ENCODE measurements at regions not wholly inside any gene's neighbourhood (a gene's known extent, or its start where the extent isn't known, plus 50 kb on each side); places are given as distances from the start of the nearest gene placed in this dataset.

DNA sequence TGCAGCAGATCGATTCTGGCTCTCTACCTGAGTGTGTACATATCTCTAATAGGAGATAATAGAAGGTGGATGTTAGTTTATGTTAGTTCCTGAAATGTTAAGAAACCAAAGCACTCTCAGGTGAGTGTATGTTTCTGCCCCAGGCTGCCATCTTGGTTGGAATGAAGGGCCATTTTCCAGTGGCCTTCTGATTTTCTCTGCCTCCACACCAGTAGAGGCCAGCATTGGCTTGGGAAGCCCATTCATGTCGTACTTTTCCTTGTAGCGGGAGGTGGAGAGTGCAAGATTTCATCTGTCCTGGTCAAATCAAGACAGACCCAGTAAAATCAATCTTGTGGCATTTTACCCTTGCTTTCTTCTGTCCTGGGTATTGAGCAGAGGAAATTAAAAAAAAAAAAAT, 91.0 kb downstream of the GAS1 start:
- TF ChIP-seq CTCF (IDR thresholded peaks at IDR 0.05; ENCODE audit: insufficient read depth, low read length, missing control alignments): no peak
- DNase-seq (ENCODE audit: low read depth, low spot score): no peak
- ChIA-PET CTCF (no interaction called here), POLR2A (no interaction called here)
- no peak overlapping the region for H3K4me3 ChIP-seq (ENCODE audit: low read depth, low read length)

- H3K4me3 ChIP-seq (ENCODE audit: low read depth, low read length): no peak overlapping the region
- POLR2A ChIA-PET: no interaction called here
- CTCF ChIA-PET: interaction anchor here (4.0 kb wide), 1 partner anchor 12 kb away, joined by 11 read pairs; no protein-coding TSS in a partner anchor
- TF ChIP-seq CTCF (IDR thresholded peaks at IDR 0.05; ENCODE audit: insufficient read depth, low read length, missing control alignments): no peak
- DNase-seq (ENCODE audit: low read depth, low spot score): peak; percentile 50
Observed at GRCh38 chr9:86854898-86855523, 92.3 kb downstream of the GAS1 start.

DNA sequence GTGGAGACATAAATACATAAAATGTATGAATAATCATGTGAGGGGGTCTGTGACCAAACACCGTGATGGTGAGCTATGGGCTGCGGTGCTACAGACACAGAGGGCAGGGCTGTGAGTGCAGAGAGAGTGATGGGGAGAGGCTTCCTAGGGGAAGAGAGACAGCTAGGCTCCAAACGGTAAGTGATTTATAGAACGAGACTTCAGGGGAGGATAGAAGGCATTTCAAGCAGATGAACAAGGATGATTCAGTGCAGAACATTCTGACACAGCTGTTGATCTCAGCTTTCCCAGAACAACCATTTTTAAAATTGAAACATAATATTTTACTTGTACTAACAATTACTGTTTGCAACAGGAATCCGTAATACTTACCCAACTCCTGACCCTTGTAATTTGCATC, 100.7 kb downstream of the GAS1 start:
- peak; percentile 12 for DNase-seq (ENCODE audit: low read depth, low spot score)
- H3K4me3 ChIP-seq (ENCODE audit: low read depth, low read length): no peak overlapping the region
- POLR2A ChIA-PET: no interaction called here
- CTCF ChIA-PET: no interaction called here
- no peak for TF ChIP-seq CTCF (IDR thresholded peaks at IDR 0.05; ENCODE audit: insufficient read depth, low read length, missing control alignments)

DNA sequence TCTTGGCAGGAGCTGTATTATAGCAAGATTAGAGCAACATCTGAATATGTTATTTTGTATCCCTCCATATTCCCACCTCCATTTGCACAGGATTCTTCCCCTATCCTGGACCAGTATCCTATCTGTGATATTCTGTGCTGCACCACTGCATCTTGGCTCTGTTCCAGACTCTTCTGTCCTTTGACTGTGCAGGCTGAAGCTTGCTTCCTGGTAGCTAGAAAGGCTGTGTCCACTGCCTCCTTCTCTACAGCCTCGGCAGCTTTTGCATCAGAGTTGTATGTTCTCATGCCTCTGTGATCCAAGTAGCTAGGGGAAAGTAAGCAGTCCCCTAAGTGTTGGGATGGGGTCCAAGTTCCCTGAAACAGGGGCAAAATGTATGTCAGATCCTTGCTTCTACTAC, 104.1 kb downstream of the GAS1 start:
- ChIA-PET POLR2A (interaction anchor here (0.7 kb wide), 1 partner anchor 134 kb away, joined by 3 read pairs; no protein-coding TSS in a partner anchor), CTCF (interaction anchor here (1.5 to 2.3 kb wide), 2 partner anchors 10 to 14 kb away, joined by 4 to 11 read pairs; no protein-coding TSS in a partner anchor)
- no peak for TF ChIP-seq CTCF (IDR thresholded peaks at IDR 0.05; ENCODE audit: insufficient read depth, low read length, missing control alignments)
- no peak for DNase-seq (ENCODE audit: low read depth, low spot score)
- H3K4me3 ChIP-seq (ENCODE audit: low read depth, low read length): no peak overlapping the region

GRCh38 chr9:86842573-86842972, 104.7 kb downstream of the GAS1 start:
- H3K4me3 ChIP-seq (ENCODE audit: low read depth, low read length): no peak overlapping the region
- POLR2A ChIA-PET: no interaction called here
- CTCF ChIA-PET: interaction anchor here (2.3 kb wide), 1 partner anchor 11 kb away, joined by 11 read pairs; no protein-coding TSS in a partner anchor
- TF ChIP-seq CTCF (IDR thresholded peaks at IDR 0.05; ENCODE audit: insufficient read depth, low read length, missing control alignments): no peak
- no peak for DNase-seq (ENCODE audit: low read depth, low spot score)

- DNase-seq (ENCODE audit: low read depth, low spot score): no peak
- TF ChIP-seq CTCF (IDR thresholded peaks at IDR 0.05; ENCODE audit: insufficient read depth, low read length, missing control alignments): no peak
- POLR2A ChIA-PET: no interaction called here
- CTCF ChIA-PET: no interaction called here
- no peak overlapping the region for H3K4me3 ChIP-seq (ENCODE audit: low read depth, low read length)
Observed at GRCh38 chr9:86839522-86839921, 107.8 kb downstream of the GAS1 start.
